Endothelial cell of umbilical vein (primary cell): ENCODE measurements at regions not wholly inside any gene's neighbourhood (a gene's known extent, or its start where the extent isn't known, plus 50 kb on each side); places are given as distances from the start of the nearest gene placed in this dataset.
"Not testable (repeated sequence)": the region's sequence is repeated elsewhere in the genome, so short reads cannot be mapped to it uniquely, and the experiment has no call there.

Experiments
- BruUV-seq: library from RNA; stranded (reverse); fragments of 400-500 nt; replicated peaks from 2 replicates; lab custom pipeline; 2021; lab: Mats Ljungman, UMichigan
- CTCF ChIA-PET: fragments of 300-600, 350-600 bp; sonication (Branson Sonifier 250); formaldehyde crosslinking; loops from one replicate; lab custom pipeline; 2021; ENCODE audit warnings: antibody characterized with exemption, inconsistent platforms; lab: Charles Lee
- POLR2A ChIA-PET: fragments of 300-600, 350-600 bp; sonication (Branson Sonifier 250); formaldehyde crosslinking; loops from one replicate; lab custom pipeline; 2021; ENCODE audit warnings: antibody characterized with exemption, inconsistent platforms; lab: Charles Lee
- DNase-seq: peaks from one replicate; pipeline ENCODE4 v3.0.0-alpha.2; 2011; ENCODE audit warnings: low read depth, low spot score
- FAIRE-seq: peaks from 2 replicates; lab custom pipeline; 2011; peaks lifted over from hg19 to GRCh38; lab: Jason Lieb, UNC
- H2AFZ ChIP-seq: 2 replicates; pipeline ENCODE4 v1.6.0; 2012; ENCODE audit warnings: low read depth, low read length, control low read depth, inconsistent platforms
- H3K27ac ChIP-seq: 2 replicates; pipeline ENCODE4 v1.5.1; 2011; ENCODE audit warnings: low read depth, mild to moderate bottlenecking, control low read depth, low read length, moderate library complexity; ENCODE audit not compliant: insufficient read depth
- H3K27me3 ChIP-seq, 2 experiments: 2 replicates each; pipeline versions ENCODE4 v1.6.0 to v1.6.1; 2011; ENCODE audit warnings: low read length in 2 of 2, mixed read lengths in 1 of 2; ENCODE audit not compliant: control insufficient read depth in 2 of 2, insufficient read depth in 2 of 2
- H3K36me3 ChIP-seq, 2 experiments: 2 replicates in 1 of 2; 3 replicates in 1 of 2; pipeline ENCODE4 v1.5.1; 2011; ENCODE audit warnings: low read length in 2 of 2, mild to moderate bottlenecking in 1 of 2, moderate library complexity in 1 of 2; ENCODE audit not compliant: control insufficient read depth in 2 of 2, insufficient read depth in 2 of 2; ENCODE audit errors: extremely low read depth in 1 of 2
- H3K4me1 ChIP-seq: 3 replicates; pipeline ENCODE4 v1.5.1; 2011; ENCODE audit warnings: mild to moderate bottlenecking, low read length; ENCODE audit not compliant: control insufficient read depth, insufficient read depth; ENCODE audit errors: extremely low read depth
- H3K4me2 ChIP-seq: 2 replicates; pipeline ENCODE4 v1.6.1; 2011; ENCODE audit warnings: low read length, control low read depth, mixed read lengths; ENCODE audit not compliant: insufficient read depth
- H3K4me3 ChIP-seq, 3 experiments: fragments of 200-600 bp in 1 of 3; sonication (generic), shearing (Covaris generic) in 1 of 3; replicated peaks in 1 of 3; 2 replicates each; pipeline ENCODE4 v1.5.1; 2011 to 2016; ENCODE audit warnings: control low read depth in 3 of 3, low read length in 3 of 3, mild to moderate bottlenecking in 2 of 3, inconsistent platforms in 1 of 3, low read depth in 1 of 3, moderate library complexity in 1 of 3; ENCODE audit not compliant: insufficient read depth in 1 of 3
- H3K79me2 ChIP-seq: 2 replicates; pipeline ENCODE4 v1.6.0; 2012; ENCODE audit warnings: low read length, inconsistent platforms; ENCODE audit not compliant: control insufficient read depth, insufficient read depth
- H3K9ac ChIP-seq: replicated peaks from 2 replicates; pipeline ENCODE3; 2011; ENCODE audit warnings: low read length, control low read depth; ENCODE audit not compliant: insufficient read depth; ENCODE audit errors: extremely low read depth
- H3K9me1 ChIP-seq: replicated peaks from 3 replicates; pipeline ENCODE4 v1.6.0; 2011; ENCODE audit warnings: mild to moderate bottlenecking, low read length; ENCODE audit not compliant: control insufficient read depth, insufficient read depth; ENCODE audit errors: extremely low read depth
- H3K9me3 ChIP-seq: replicated peaks from 2 replicates; pipeline ENCODE4 v1.5.1; 2012; ENCODE audit warnings: low read length, inconsistent platforms; ENCODE audit not compliant: control insufficient read depth, insufficient read depth
- H4K20me1 ChIP-seq: replicated peaks from 2 replicates; pipeline ENCODE3; 2011; ENCODE audit warnings: mild to moderate bottlenecking, low read length; ENCODE audit not compliant: control insufficient read depth, insufficient read depth; ENCODE audit errors: extremely low read depth
- CTCF ChIP-seq, 2 donors: IDR thresholded peaks; 1 replicate in 1 of 2; 2 replicates in 1 of 2; pipeline ENCODE4 v1.5.1; 2011; ENCODE audit warnings: low read length in 2 of 2, mild to moderate bottlenecking in 2 of 2, moderate library complexity in 2 of 2, control low read depth in 1 of 2, inconsistent platforms in 1 of 2, low read depth in 1 of 2; ENCODE audit not compliant: insufficient read depth in 1 of 2; ENCODE audit errors: extremely low read depth in 1 of 2
- FOS ChIP-seq: IDR thresholded peaks from 2 replicates; pipeline ENCODE4 v1.6.1; 2011; ENCODE audit warnings: mild to moderate bottlenecking, low read length, moderate library complexity, borderline replicate concordance; ENCODE audit not compliant: insufficient read depth
- GATA2 ChIP-seq: IDR thresholded peaks from 2 replicates; pipeline ENCODE4 v1.7.0; 2011; ENCODE audit warnings: low read depth, mild to moderate bottlenecking, moderate library complexity, mixed read lengths, low read length; ENCODE audit not compliant: insufficient read length, insufficient read depth
- JUN ChIP-seq: IDR thresholded peaks from 2 replicates; pipeline ENCODE4 v1.6.1; 2011; ENCODE audit warnings: borderline replicate concordance, low read depth; ENCODE audit not compliant: insufficient read length, insufficient read depth
- MAX ChIP-seq: IDR thresholded peaks from 2 replicates; pipeline ENCODE4 v1.6.1; 2011; ENCODE audit not compliant: insufficient read depth, insufficient read length
- POLR2A ChIP-seq: IDR thresholded peaks from 2 replicates; pipeline ENCODE4 v1.6.1; 2012; ENCODE audit warnings: low read depth, mild to moderate bottlenecking, control low read depth, low read length
- POLR2AphosphoS5 ChIP-seq: IDR thresholded peaks from 2 replicates; pipeline ENCODE4 v1.6.1; 2012; ENCODE audit warnings: low read depth, mild to moderate bottlenecking, control low read depth, low read length, moderate library complexity; ENCODE audit not compliant: insufficient read depth
- dilution Hi-C: fragments of 300-500 bp; cut with MboI; formaldehyde crosslinking; loops from one replicate; pipeline ENCODE4 v1.15.0; 2019; ENCODE audit warnings: low sequenced_read_pairs; ENCODE audit not compliant: extremely low pct_ligation_motif_present
- intact Hi-C: fragments of 100-400 bp; cut with micrococcal nuclease; formaldehyde crosslinking; loops from one replicate; pipeline ENCODE4 v1.10.0; 2022

- CTCF ChIA-PET: interaction anchor here (1.0 to 1.9 kb wide), 3 partner anchors 80 to 133 kb away, joined by 3 to 4 read pairs (median 4); partner anchors contain the start of gene FAM20C
Observed at GRCh38 chr7:67661-68395, 124.5 kb upstream of the FAM20C start.

GRCh38 chr7:68629-69028, 123.7 kb upstream of the FAM20C start:
- ChIA-PET POLR2A (no interaction called here), CTCF (interaction anchor here (1.0 kb wide), 1 partner anchor 79 kb away, joined by 3 read pairs; no protein-coding TSS in a partner anchor)
- Histone ChIP-seq H3K27ac (no peak overlapping the region), H4K20me1 (no peaks in the 10 kb centered on the region), H3K27me3 (no peaks in the 10 kb centered on the region), H3K36me3 (no peaks in the 10 kb centered on the region), H3K4me2 (no peak overlapping the region), H3K4me3 (no peak overlapping the region), H3K4me1 (no peaks in the 10 kb centered on the region), H3K9me1 (no peaks in the 10 kb centered on the region), H2AFZ (no peak overlapping the region), H3K79me2 (no peaks in the 10 kb centered on the region), H3K9me3 (no peaks in the 10 kb centered on the region), H3K9ac (no peak overlapping the region)
- dilution Hi-C loops: no loop called here
- FAIRE-seq: no peak
- BruUV-seq: no TSS peak
- TF ChIP-seq CTCF (IDR thresholded peaks at IDR 0.05; ENCODE audit: extremely low read depth in 1 of 2, insufficient read depth in 1 of 2, low read depth in 1 of 2, low read length in 2 of 2): peak in 1 of 2 donors; percentile 11
- TF ChIP-seq POLR2A: no peak
- intact Hi-C loops: no loop called here
- no peak for DNase-seq

More at GRCh38 chr7:67661-68395, 124.5 kb upstream of the FAM20C start:
- Histone ChIP-seq H3K36me3 (no peaks in the 10 kb centered on the region), H3K9ac (no peak overlapping the region), H3K9me3 (no peaks in the 10 kb centered on the region), H3K9me1 (no peaks in the 10 kb centered on the region), H3K4me3 (no peak overlapping the region), H4K20me1 (no peaks in the 10 kb centered on the region), H3K4me1 (no peaks in the 10 kb centered on the region), H2AFZ (no peak overlapping the region), H3K27me3 (no peaks in the 10 kb centered on the region), H3K27ac (no peak overlapping the region), H3K79me2 (no peaks in the 10 kb centered on the region), H3K4me2 (no peak overlapping the region)
- BruUV-seq: no TSS peak
- FAIRE-seq: no peak
- TF ChIP-seq POLR2A (no peak), JUN (no peak), MAX (no peak), POLR2AphosphoS5 (no peak), GATA2 (no peak), FOS (no peak)
- intact Hi-C loops: no loop called here
- no peak for DNase-seq
- dilution Hi-C loops: no loop called here
- POLR2A ChIA-PET: no interaction called here

- H3K9me3 ChIP-seq, DNase-seq, H2AFZ ChIP-seq, H3K27me3 ChIP-seq, H3K4me2 ChIP-seq, CTCF ChIA-PET, FAIRE-seq, H3K9ac ChIP-seq, H3K4me3 ChIP-seq, H3K4me1 ChIP-seq, dilution Hi-C loops, H4K20me1 ChIP-seq, BruUV-seq, intact Hi-C loops, H3K9me1 ChIP-seq, POLR2A ChIA-PET, H3K79me2 ChIP-seq, H3K27ac ChIP-seq, H3K36me3 ChIP-seq: not testable (repeated sequence)
Observed at GRCh38 chr7:69052-69451, 123.3 kb upstream of the FAM20C start.
